DND-41 (cell line): ENCODE measurements at regions not wholly inside any gene's neighbourhood (a gene's known extent, or its start where the extent isn't known, plus 50 kb on each side); places are given as distances from the start of the nearest gene placed in this dataset.
A peak's percentile ranks its signal among the peaks of the same experiment; 100 is the strongest.

Experiments
- ATAC-seq: fragments of 200-7000 bp; cut with Tn5 transposase; 3 replicates; pipeline ENCODE4 v1.9.1; 2021; ENCODE audit warnings: low read depth; ENCODE audit not compliant: insufficient read depth
- DNase-seq: peaks from one replicate; pipeline ENCODE4 v3.0.0-alpha.2; 2020
- H2AFZ ChIP-seq: 2 replicates; pipeline ENCODE4 v1.6.0; 2012; ENCODE audit warnings: low read depth, low read length
- H3K27ac ChIP-seq: 2 replicates; pipeline ENCODE4 v1.5.1; 2012; ENCODE audit warnings: low read length, inconsistent platforms
- H3K27me3 ChIP-seq: fragments of 200-600 bp; sonication (generic); 2 replicates; pipeline ENCODE4 v1.6.0; 2012; ENCODE audit warnings: low read length, mild to moderate bottlenecking, inconsistent platforms; ENCODE audit not compliant: insufficient read depth, poor library complexity
- H3K36me3 ChIP-seq: 2 replicates; pipeline ENCODE4 v1.5.1; 2012; ENCODE audit warnings: low read length, inconsistent platforms; ENCODE audit not compliant: insufficient read depth
- H3K4me1 ChIP-seq: 2 replicates; pipeline ENCODE4 v1.5.1; 2012; ENCODE audit warnings: mild to moderate bottlenecking, low read length; ENCODE audit not compliant: insufficient read depth
- H3K4me2 ChIP-seq: 2 replicates; pipeline ENCODE4 v1.6.0; 2012; ENCODE audit warnings: mild to moderate bottlenecking, moderate library complexity, low read length, inconsistent platforms; ENCODE audit not compliant: insufficient read depth
- H3K4me3 ChIP-seq, 2 experiments: fragments of 200-600 bp in 1 of 2; shearing (Covaris generic) in 1 of 2; 2 replicates each; pipeline ENCODE4 v1.5.1; 2012 to 2016; ENCODE audit warnings: inconsistent platforms in 2 of 2, low read length in 2 of 2, mild to moderate bottlenecking in 2 of 2, low read depth in 1 of 2, moderate library complexity in 1 of 2
- H3K79me2 ChIP-seq: 2 replicates; pipeline ENCODE4 v1.6.0; 2012; ENCODE audit warnings: low read length, inconsistent platforms; ENCODE audit not compliant: insufficient read depth
- H3K9ac ChIP-seq: 2 replicates; pipeline ENCODE4 v1.6.0; 2012; ENCODE audit warnings: low read depth, mild to moderate bottlenecking, inconsistent platforms, low read length, moderate library complexity
- H3K9me3 ChIP-seq: 2 replicates; pipeline ENCODE4 v1.5.1; 2012; ENCODE audit warnings: low read length, moderate library complexity, mild to moderate bottlenecking, inconsistent platforms; ENCODE audit not compliant: insufficient read depth, severe bottlenecking
- H4K20me1 ChIP-seq: 2 replicates; pipeline ENCODE4 v1.6.0; 2012; ENCODE audit warnings: low read length; ENCODE audit not compliant: insufficient read depth
- EZH2 ChIP-seq: IDR thresholded peaks from 3 replicates; pipeline ENCODE4 v1.6.1; 2012; ENCODE audit warnings: borderline replicate concordance, low read depth, mild to moderate bottlenecking, moderate library complexity, low read length, inconsistent platforms; ENCODE audit not compliant: severe bottlenecking
- TF ChIP-seq, protein P1 (sequence below): IDR thresholded peaks from 2 replicates; pipeline ENCODE4 v1.5.1; 2012; ENCODE audit warnings: borderline replicate concordance, low read length, moderate library complexity, mild to moderate bottlenecking; ENCODE audit not compliant: poor library complexity, severe bottlenecking; ENCODE audit errors: extremely low read depth

- Histone ChIP-seq H3K27ac (no peak overlapping the region), H3K9me3 (no peaks in the 10 kb centered on the region), H2AFZ (no peak overlapping the region), H4K20me1 (no peaks in the 10 kb centered on the region), H3K4me1 (peaks cover 10% of the 10 kb centered on the region), H3K9ac (no peak overlapping the region), H3K36me3 (no peaks in the 10 kb centered on the region), H3K4me3 (no peak overlapping the region), H3K4me2 (no peak overlapping the region), H3K79me2 (no peaks in the 10 kb centered on the region), H3K27me3 (no peaks in the 10 kb centered on the region)
- TF ChIP-seq EZH2, result no peak
- TF ChIP-seq, protein P1, sequence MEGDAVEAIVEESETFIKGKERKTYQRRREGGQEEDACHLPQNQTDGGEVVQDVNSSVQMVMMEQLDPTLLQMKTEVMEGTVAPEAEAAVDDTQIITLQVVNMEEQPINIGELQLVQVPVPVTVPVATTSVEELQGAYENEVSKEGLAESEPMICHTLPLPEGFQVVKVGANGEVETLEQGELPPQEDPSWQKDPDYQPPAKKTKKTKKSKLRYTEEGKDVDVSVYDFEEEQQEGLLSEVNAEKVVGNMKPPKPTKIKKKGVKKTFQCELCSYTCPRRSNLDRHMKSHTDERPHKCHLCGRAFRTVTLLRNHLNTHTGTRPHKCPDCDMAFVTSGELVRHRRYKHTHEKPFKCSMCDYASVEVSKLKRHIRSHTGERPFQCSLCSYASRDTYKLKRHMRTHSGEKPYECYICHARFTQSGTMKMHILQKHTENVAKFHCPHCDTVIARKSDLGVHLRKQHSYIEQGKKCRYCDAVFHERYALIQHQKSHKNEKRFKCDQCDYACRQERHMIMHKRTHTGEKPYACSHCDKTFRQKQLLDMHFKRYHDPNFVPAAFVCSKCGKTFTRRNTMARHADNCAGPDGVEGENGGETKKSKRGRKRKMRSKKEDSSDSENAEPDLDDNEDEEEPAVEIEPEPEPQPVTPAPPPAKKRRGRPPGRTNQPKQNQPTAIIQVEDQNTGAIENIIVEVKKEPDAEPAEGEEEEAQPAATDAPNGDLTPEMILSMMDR, result no peak
- DNase-seq, result no peak
- no peak for ATAC-seq
These were observed 306.0 kb upstream of the EPHA5 start for GRCh38 chr4:65976287-65976686.

DNA sequence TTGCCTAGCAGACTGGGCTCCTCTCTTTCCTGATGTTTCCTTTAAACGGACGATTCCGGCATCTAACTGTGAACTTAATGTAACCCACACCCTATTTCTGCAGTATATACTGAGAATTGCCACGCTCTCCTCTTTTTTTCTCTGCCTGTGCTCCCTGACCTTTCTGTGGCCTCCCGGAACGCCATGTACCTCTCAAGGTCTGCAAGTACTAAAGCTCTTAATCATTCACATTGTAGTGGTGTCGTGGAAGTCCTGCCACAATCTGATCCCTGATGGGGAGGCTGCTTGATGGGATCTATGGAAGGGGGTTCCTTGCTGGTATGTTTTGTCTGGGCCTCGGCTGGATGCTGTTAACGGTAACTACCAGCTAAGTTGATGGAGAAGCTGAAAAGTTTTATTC, 302.9 kb upstream of the EPHA5 start:
- no peak overlapping the region for H3K4me3 ChIP-seq

DNA sequence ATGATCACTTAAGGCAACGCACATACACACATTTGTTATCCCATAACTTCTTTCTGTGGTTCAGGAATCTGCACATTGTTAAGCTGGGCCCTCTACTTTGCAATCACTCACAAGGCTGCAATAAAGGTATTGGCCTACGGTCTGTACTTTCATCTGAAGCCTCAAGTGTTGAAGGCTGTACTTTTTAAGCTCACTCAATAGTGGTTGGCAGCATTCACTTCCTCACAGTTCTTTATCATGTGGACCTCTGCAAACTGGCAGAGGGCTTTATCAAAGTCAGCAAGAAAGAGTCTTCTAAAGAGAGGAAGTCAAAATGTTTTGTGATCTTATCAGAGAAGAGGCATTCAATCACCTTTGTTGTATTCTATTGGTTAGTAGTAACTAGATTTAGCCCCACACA, 301.4 kb upstream of the EPHA5 start:
- H4K20me1 ChIP-seq, result no peaks in the 10 kb centered on the region
- TF ChIP-seq EZH2, result no peak
- TF ChIP-seq, protein P1, result no peak
- ATAC-seq (peak; percentile 93), DNase-seq (peak; percentile 35)
- peak overlapping the region; percentile 76 for H2AFZ ChIP-seq
- no peak overlapping the region for H3K4me3 ChIP-seq
- H3K4me2 ChIP-seq, result peak overlapping the region; percentile 35; the same call in 1 of the 2 replicates
- H3K27me3 ChIP-seq, result no peaks in the 10 kb centered on the region
- H3K4me1 ChIP-seq, result peaks cover 18% of the 10 kb centered on the region
- peak overlapping the region; percentile 61 for H3K27ac ChIP-seq
- no peaks in the 10 kb centered on the region for H3K36me3 ChIP-seq
- H3K9ac ChIP-seq, result no peak overlapping the region
- no peaks in the 10 kb centered on the region for H3K9me3 ChIP-seq
- no peaks in the 10 kb centered on the region for H3K79me2 ChIP-seq

More for the DNA sequence above, 302.9 kb upstream of the EPHA5 start:
- no peaks in the 10 kb centered on the region for H3K36me3 ChIP-seq
- no peaks in the 10 kb centered on the region for H3K9me3 ChIP-seq
- no peak overlapping the region for H3K4me2 ChIP-seq
- no peak overlapping the region for H3K9ac ChIP-seq
- no peaks in the 10 kb centered on the region for H3K79me2 ChIP-seq
- ATAC-seq (no peak), DNase-seq (no peak)
- H3K27me3 ChIP-seq, result no peaks in the 10 kb centered on the region
- H3K27ac ChIP-seq, result no peak overlapping the region
- H4K20me1 ChIP-seq, result no peaks in the 10 kb centered on the region
- 0 out of 2 replicates have a peak overlapping the region, but pooled peaks have one; percentile 1 for H2AFZ ChIP-seq
- TF ChIP-seq EZH2, result no peak
- TF ChIP-seq, protein P1, result no peak
- peaks cover 18% of the 10 kb centered on the region for H3K4me1 ChIP-seq
